A673 (cell line): ENCODE measurements at regions not wholly inside any gene's neighbourhood (a gene's known extent, or its start where the extent isn't known, plus 50 kb on each side); places are given as distances from the start of the nearest gene placed in this dataset.

Experiments
- CTCF ChIP-seq: fragments of 300-800, 200-600 bp; sonication (generic); conservative IDR thresholded peaks from 2 replicates; pipeline ENCODE4 v1.5.1; 2017; ENCODE audit warnings: low read depth, mild to moderate bottlenecking, antibody characterized with exemption, low read length, moderate library complexity, mixed read lengths
- EZH2 ChIP-seq: fragments of 200-600 bp; sonication (generic); IDR thresholded peaks from 2 replicates; pipeline ENCODE4 v1.6.1; 2017; ENCODE audit warnings: borderline replicate concordance, low read depth, mild to moderate bottlenecking, mixed read lengths, antibody characterized with exemption, low read length; ENCODE audit not compliant: poor library complexity, severe bottlenecking

- no peak for TF ChIP-seq EZH2
- TF ChIP-seq CTCF: no peak
Observed at GRCh38 chr12:17759982-17760381, 330.0 kb downstream of the RERGL start.
